OCI-LY3 (cell line): ENCODE measurements at regions not wholly inside any gene's neighbourhood (a gene's known extent, or its start where the extent isn't known, plus 50 kb on each side); places are given as distances from the start of the nearest gene placed in this dataset.

Experiments used
- H2AFZ ChIP-seq: fragments of 200-600, 300-600 bp; shearing (Covaris generic); 2 replicates; pipeline ENCODE4 v1.6.0; 2014; ENCODE audit warnings: antibody characterized with exemption, low read depth, low read length
- H3K27ac ChIP-seq: fragments of 200-600, 300-600 bp; sonication (generic); 2 replicates; pipeline ENCODE4 v1.5.1; 2014; ENCODE audit warnings: mild to moderate bottlenecking, low read length, moderate library complexity, mixed read lengths
- H3K27me3 ChIP-seq: fragments of 200-600, 300-600 bp; sonication (generic); 2 replicates; pipeline ENCODE4 v1.6.1; 2014; ENCODE audit warnings: low read depth, low read length, mixed read lengths
- H3K36me3 ChIP-seq: fragments of 200-600, 300-600 bp; sonication (generic); replicated peaks from 2 replicates; pipeline ENCODE3; 2014; ENCODE audit warnings: low read depth, low read length, mixed read lengths
- H3K4me1 ChIP-seq: fragments of 300-600, 200-600 bp; sonication (generic); 2 replicates; pipeline ENCODE4 v1.6.1; 2014; ENCODE audit warnings: low read length, mixed read lengths
- H3K4me2 ChIP-seq: fragments of 200-600, 300-600 bp; sonication (generic); 2 replicates; pipeline ENCODE4 v1.6.1; 2014; ENCODE audit warnings: low read length, mixed read lengths
- H3K4me3 ChIP-seq: fragments of 300-600, 200-600 bp; sonication (generic); 2 replicates; pipeline ENCODE4 v1.5.1; 2014; ENCODE audit warnings: antibody characterized with exemption, mild to moderate bottlenecking, low read length, moderate library complexity
- H3K79me2 ChIP-seq: fragments of 300-600, 200-600 bp; shearing (Covaris generic); 2 replicates; pipeline ENCODE4 v1.6.1; 2014; ENCODE audit warnings: mild to moderate bottlenecking, low read length, mixed read lengths
- H3K9ac ChIP-seq: fragments of 300-600, 200-600 bp; shearing (Covaris generic); 2 replicates; pipeline ENCODE4 v1.6.0; 2014; ENCODE audit warnings: mild to moderate bottlenecking, low read length, moderate library complexity
- H3K9me3 ChIP-seq: fragments of 200-600, 300-600 bp; shearing (Covaris generic); 2 replicates; pipeline ENCODE4 v1.6.1; 2014; ENCODE audit warnings: low read length, mixed read lengths; ENCODE audit not compliant: insufficient read depth
- H4K20me1 ChIP-seq: fragments of 200-600, 300-600 bp; sonication (generic); 2 replicates; pipeline ENCODE4 v1.6.1; 2016; ENCODE audit warnings: low read length, mixed read lengths; ENCODE audit not compliant: insufficient read depth
- EZH2phosphoT487 ChIP-seq: fragments of 200-600 bp; shearing (Covaris generic); IDR thresholded peaks from 2 replicates; pipeline ENCODE4 v1.6.1; 2018; ENCODE audit warnings: antibody characterized with exemption, mixed run types, low read depth
- TF ChIP-seq, protein P1 (sequence below): fragments of 200-600, 300-600 bp; sonication (generic); IDR thresholded peaks from 2 replicates; pipeline ENCODE4 v1.5.1; 2014; ENCODE audit warnings: antibody characterized with exemption, low read length, low read depth

DNA sequence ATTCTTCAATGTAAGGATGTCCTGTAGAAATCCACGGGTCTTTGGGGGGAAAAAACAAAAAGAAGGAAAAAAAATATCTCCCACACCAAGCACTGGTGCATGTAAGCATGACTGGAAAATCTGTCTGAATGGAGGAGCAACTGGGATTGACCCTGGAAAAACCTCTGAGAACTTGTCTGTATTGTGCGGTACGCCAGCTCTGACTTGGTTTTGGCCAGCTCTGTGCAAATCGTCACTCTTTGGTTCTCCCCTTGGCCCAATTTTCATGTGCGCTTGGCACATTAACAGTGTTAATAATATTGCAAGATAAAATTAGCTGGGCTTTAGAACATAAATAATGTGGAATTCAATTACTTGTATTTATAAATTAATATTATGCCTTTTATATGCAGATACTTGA lies 231.2 kb upstream of the HAND2 start:
- Histone ChIP-seq H2AFZ (no peak overlapping the region), H3K4me1 (no peaks in the 10 kb centered on the region), H3K4me2 (no peak overlapping the region), H3K27ac (no peak overlapping the region), H3K9me3 (no peaks in the 10 kb centered on the region), H3K79me2 (no peaks in the 10 kb centered on the region), H3K36me3 (no peaks in the 10 kb centered on the region), H3K9ac (no peak overlapping the region), H4K20me1 (no peaks in the 10 kb centered on the region), H3K4me3 (no peak overlapping the region), H3K27me3 (no peaks in the 10 kb centered on the region)
- no peak for TF ChIP-seq EZH2phosphoT487
- TF ChIP-seq, protein P1, sequence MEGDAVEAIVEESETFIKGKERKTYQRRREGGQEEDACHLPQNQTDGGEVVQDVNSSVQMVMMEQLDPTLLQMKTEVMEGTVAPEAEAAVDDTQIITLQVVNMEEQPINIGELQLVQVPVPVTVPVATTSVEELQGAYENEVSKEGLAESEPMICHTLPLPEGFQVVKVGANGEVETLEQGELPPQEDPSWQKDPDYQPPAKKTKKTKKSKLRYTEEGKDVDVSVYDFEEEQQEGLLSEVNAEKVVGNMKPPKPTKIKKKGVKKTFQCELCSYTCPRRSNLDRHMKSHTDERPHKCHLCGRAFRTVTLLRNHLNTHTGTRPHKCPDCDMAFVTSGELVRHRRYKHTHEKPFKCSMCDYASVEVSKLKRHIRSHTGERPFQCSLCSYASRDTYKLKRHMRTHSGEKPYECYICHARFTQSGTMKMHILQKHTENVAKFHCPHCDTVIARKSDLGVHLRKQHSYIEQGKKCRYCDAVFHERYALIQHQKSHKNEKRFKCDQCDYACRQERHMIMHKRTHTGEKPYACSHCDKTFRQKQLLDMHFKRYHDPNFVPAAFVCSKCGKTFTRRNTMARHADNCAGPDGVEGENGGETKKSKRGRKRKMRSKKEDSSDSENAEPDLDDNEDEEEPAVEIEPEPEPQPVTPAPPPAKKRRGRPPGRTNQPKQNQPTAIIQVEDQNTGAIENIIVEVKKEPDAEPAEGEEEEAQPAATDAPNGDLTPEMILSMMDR: no peak

DNA sequence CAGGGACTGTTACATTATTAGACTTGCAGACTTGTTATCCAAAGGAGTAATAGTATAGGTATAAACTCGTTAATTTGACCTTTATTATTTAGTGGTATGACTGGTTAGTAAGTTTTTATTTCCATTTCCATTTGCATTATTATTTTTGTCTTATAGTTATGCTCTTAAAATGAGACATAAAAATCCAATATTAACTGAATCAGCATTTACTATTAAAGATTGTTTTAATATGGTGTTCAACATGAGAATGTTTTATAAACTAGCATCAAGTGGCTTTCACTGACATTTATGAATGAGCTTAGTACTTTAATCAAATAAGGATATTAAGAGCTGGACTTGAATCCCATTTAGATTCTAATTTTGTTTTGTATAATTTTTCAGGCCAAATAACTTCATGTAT lies 228.1 kb upstream of the HAND2 start:
- Histone ChIP-seq H2AFZ (no peak overlapping the region), H3K4me2 (no peak overlapping the region), H3K27ac (no peak overlapping the region), H3K9ac (no peak overlapping the region), H3K4me1 (no peaks in the 10 kb centered on the region), H3K79me2 (no peaks in the 10 kb centered on the region), H3K27me3 (no peaks in the 10 kb centered on the region), H4K20me1 (no peaks in the 10 kb centered on the region), H3K4me3 (no peak overlapping the region), H3K36me3 (no peaks in the 10 kb centered on the region), H3K9me3 (no peaks in the 10 kb centered on the region)
- TF ChIP-seq EZH2phosphoT487: no peak
- TF ChIP-seq, protein P1: no peak

DNA sequence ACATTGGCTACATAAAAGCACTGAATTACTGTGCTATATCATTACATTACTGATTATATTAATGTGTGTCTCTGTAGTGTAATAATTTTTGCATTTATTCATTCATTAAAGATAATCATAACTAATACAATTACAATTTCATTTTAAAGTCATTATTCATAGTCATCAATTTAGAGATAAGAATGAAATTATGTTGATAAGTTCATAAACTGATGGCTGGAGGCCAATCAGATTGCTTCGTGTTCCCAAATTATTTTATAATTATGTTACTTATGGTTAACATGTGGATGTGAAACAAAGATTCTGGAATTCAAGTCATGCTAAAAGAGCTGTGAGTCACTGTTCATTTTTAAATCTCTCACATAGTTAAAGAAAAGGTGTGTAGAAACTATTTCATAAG lies 223.4 kb upstream of the HAND2 start:
- H4K20me1 ChIP-seq: no peaks in the 10 kb centered on the region
- TF ChIP-seq, protein P1: no peak
- no peak for TF ChIP-seq EZH2phosphoT487
- no peak overlapping the region for H3K4me3 ChIP-seq

DNA sequence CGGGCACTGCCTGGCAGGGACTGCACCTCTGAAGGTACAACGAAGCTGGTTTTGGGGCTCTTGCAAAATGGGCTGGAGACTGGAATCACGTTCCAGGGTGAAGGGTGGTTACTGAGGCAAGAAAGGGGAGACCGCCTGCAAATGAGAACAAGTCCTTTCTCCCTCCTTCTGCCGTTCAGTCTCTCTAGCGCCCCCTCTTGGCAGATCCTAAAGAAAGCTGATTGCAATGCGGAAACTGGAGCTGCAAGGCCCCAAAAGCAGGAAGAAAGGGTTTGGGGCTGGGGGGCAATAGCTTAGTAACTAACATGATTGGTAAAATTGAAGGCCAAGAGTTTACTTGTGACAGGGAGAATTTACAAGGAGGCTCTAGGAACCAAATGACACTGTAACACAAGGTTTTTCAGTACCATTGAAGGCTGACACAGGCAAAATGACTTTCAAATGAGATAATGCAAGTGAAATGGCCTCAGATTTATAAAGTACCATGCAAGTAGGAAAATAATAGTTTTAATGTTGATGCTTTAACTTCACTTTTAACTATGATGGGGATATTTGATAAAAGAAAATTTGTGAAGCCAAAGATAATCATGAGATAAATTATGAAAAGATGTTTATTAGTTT lies 222.7 kb upstream of the HAND2 start:
- TF ChIP-seq, protein P1: peak; percentile 83
- no peak for TF ChIP-seq EZH2phosphoT487
- Histone ChIP-seq H3K4me2 (no peak overlapping the region), H2AFZ (no peak overlapping the region)

More for the DNA sequence above, 223.4 kb upstream of the HAND2 start:
- H3K36me3 ChIP-seq: no peaks in the 10 kb centered on the region
- H2AFZ ChIP-seq: no peak overlapping the region
- no peak overlapping the region for H3K9ac ChIP-seq
- H3K4me2 ChIP-seq: no peak overlapping the region
- no peaks in the 10 kb centered on the region for H3K9me3 ChIP-seq
- H3K27ac ChIP-seq: no peak overlapping the region
- no peaks in the 10 kb centered on the region for H3K4me1 ChIP-seq
- H3K27me3 ChIP-seq: no peaks in the 10 kb centered on the region
- no peaks in the 10 kb centered on the region for H3K79me2 ChIP-seq

More for the DNA sequence above, 222.7 kb upstream of the HAND2 start:
- H3K9me3 ChIP-seq: no peaks in the 10 kb centered on the region
- H3K4me3 ChIP-seq: no peak overlapping the region
- H4K20me1 ChIP-seq: no peaks in the 10 kb centered on the region
- no peak overlapping the region for H3K27ac ChIP-seq
- H3K4me1 ChIP-seq: no peaks in the 10 kb centered on the region
- H3K9ac ChIP-seq: no peak overlapping the region
- no peaks in the 10 kb centered on the region for H3K79me2 ChIP-seq
- no peaks in the 10 kb centered on the region for H3K27me3 ChIP-seq
- no peaks in the 10 kb centered on the region for H3K36me3 ChIP-seq
